HG02798 (cell line): ENCODE measurements at regions not wholly inside any gene's neighbourhood (a gene's known extent, or its start where the extent isn't known, plus 50 kb on each side); places are given as distances from the start of the nearest gene placed in this dataset.

Experiments
- ATAC-seq: cut with Tn5 transposase; IDR thresholded peaks from one replicate; pipeline ENCODE4 v1.9.1; 2021; ENCODE audit warnings: mild to moderate bottlenecking; ENCODE audit not compliant: unreplicated experiment, poor library complexity

DNA sequence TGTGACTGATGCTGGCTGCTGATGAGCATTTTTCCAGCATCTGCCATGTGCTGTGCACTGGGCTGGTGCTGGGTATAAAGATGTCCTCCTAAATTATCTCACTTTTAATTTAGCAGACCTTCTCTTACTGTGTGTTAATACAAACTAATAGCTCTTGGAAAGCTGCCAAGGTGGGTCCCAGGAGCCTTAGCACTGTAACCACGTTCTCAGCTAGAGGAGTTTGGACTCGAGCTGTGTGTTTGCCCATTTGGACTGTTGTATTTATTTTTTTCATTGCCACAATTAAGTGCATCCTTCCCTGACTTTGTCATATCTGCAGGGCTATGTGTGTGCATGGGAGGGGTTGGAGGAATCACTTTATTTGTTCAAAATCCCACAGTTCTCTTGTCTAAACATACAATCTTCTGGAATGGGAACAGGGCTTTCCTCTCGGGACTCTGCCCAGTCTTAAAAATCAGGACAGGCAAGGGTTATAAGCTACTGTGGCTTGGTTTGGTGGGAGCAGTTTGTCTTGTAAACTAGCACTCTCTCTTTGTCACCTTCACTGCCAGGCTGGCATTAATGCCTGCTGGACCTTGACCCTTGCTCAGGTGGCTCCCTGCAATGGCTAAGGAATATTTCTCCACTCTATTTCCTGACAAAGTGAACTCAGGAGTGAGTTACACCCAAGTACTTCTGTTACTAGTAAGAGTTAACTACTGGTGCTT is 129.7 kb upstream of the MGAT5 start:
- ATAC-seq = no peak

GRCh38 chr2:134127496-134127895 is 126.4 kb upstream of the MGAT5 start:
- ATAC-seq = peak; percentile 60

- ATAC-seq = no peak
Observed at GRCh38 chr2:134128746-134129145, 125.1 kb upstream of the MGAT5 start.

GRCh38 chr2:134129900-134130537 is 123.9 kb upstream of the MGAT5 start:
- ATAC-seq = no peak

GRCh38 chr2:134131681-134132489 is 122.0 kb upstream of the MGAT5 start:
- no peak for ATAC-seq

GRCh38 chr2:134132490-134132857 is 121.4 kb upstream of the MGAT5 start:
- ATAC-seq = no peak

- ATAC-seq = no peak
Observed at GRCh38 chr2:134133622-134134312, 120.1 kb upstream of the MGAT5 start.

DNA sequence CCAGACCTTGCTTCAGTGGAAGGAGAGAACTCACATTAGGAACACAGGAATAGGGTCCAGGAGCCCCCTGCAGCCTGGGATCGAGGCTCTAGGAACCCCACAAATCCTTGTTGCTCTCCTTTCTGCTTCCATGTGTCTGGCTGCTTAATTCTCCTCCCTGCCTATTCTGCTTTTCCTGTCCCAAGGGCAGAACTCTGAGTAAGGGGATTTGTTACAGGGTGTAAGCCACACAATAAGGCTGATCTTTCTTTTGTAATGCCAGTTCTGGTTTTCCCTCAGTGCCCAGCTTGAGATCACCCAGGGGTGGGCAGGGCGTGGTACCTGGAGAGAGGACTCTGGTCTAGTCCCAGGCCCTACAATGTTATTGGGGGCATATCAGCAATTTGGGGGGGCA is 119.6 kb upstream of the MGAT5 start:
- ATAC-seq = no peak

DNA sequence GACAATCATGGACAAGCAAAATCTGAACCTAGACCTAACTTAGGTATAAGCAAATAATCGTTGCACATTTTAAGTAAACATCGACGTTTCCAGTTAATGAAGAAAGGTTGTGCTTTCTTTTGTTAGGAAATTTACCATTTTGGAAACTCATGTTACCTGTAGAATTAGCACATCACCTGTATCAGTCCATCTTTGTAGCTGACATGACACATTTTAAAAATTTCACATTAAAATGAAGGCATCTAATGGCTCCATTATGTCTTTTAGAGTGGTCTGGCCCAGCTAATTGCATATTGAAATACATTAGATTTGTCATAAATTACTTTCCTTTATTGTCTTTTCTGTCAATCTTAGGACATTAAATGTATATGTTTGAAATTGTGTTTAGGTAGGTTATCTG is 119.0 kb upstream of the MGAT5 start:
- ATAC-seq = no peak

GRCh38 chr2:134135793-134136192 is 118.1 kb upstream of the MGAT5 start:
- no peak for ATAC-seq

- ATAC-seq = no peak
Observed at GRCh38 chr2:134136731-134137130, 117.1 kb upstream of the MGAT5 start.

GRCh38 chr2:134137182-134137611 is 116.7 kb upstream of the MGAT5 start:
- no peak for ATAC-seq

- no peak for ATAC-seq
Observed at GRCh38 chr2:134138115-134138514, 115.8 kb upstream of the MGAT5 start.

DNA sequence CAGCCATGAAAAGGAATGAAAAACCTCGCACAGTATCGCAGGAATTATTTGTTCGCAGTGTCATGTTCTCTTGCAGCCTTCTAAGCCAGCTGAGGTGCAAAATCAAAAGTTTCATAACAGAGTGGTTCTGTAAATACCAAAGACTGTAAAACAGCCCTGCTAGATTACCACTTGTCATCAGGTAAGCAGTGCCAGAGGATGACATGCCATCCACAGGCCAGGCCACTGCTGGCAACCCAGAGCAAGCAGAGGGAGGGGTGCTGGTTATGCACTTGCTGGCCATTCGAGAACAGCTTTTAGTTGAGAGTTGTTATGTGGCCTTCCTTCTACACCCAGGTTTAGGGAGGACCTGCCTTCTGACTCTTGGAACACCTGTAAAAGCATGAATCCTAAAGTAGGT is 114.3 kb upstream of the MGAT5 start:
- ATAC-seq = no peak

DNA sequence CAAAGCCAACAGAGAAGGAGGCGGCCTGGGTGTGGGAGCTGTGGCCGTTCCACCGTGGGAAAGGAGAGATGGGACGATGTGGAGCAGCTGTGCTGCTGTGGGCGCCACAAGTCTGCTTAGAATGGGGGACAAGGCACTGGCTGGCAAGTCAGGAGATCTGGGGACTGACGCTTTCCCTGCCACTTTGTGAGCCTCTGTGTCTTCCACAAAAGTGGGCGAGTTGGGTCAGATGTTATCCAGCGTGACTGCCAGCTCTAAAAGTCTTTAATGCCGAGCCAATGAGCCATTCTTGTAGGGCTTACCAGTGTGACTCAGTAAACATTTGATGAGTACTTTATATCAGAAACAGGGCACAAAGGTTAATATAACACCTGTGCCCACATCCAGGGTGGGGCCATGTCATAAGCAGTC is 113.6 kb upstream of the MGAT5 start:
- ATAC-seq = no peak

- ATAC-seq = no peak
Observed at GRCh38 chr2:134141598-134142340, 112.1 kb upstream of the MGAT5 start.

DNA sequence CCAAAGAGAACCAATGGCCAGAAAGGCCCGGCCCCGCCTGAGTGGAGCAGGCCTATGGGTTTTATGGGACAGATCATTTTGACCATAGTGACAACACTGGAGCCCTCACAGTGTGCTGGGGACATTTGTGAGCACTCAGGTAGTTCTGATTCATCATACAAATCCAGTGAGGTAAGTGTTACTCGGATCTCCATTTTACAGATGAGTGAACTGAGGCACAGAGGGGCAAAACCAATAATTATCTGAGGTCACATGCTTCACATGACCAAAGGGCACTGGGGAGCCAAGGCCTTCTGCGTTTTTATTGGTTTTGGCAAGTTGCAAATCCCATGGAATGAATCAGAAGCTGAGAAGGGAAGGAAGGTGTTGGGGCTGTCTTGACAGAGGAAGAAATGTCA is 111.5 kb upstream of the MGAT5 start:
- ATAC-seq = no peak

DNA sequence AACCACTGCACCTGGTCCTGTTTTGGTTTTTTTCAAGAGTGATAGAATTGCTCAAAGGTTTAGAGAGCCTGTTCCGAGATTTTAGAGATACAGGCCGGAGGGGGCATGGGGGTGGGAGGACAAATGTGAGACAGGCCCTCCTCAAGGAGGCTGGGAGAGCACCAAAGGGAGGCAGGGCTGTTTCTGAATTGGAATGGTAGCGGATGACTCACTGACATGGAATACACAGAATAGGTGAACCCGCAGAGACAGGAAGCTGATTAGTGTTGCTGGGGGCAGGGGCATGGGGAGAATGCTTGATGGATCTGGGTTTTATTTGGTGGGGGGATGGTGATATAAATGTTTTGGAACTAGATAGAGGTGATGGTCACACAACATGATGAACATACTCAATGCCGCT is 111.0 kb upstream of the MGAT5 start:
- no peak for ATAC-seq

- ATAC-seq = no peak
Observed at GRCh38 chr2:134143568-134143967, 110.3 kb upstream of the MGAT5 start.

DNA sequence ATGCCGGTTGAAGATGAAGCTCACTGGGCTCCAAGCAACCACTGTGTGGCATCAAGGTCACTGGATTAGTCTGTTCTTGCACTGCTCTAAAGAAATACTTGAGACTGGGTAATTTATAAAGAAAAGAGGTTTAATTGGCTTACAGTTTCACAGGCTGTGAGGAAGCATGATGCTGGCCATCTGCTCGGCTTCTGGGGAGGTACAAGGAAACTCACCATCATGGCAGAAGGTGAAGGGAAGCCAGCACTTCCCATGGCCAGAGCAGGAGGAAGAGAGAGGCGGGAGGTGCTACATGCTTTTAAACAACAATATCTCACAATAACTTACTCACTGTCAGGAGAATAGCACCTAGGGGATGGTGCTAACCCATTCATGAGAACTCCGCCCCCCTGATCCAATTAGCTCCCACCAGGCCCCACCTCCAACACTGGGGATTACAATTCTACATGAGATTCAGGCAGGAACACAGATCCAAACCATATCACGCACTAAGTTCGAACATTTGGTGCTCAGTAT is 109.7 kb upstream of the MGAT5 start:
- ATAC-seq = no peak
